ENCODE measurements at regions not wholly inside any gene's neighbourhood (a gene's known extent, or its start where the extent isn't known, plus 50 kb on each side); places are given as distances from the start of the nearest gene placed in this dataset.
"Not testable (repeated sequence)": the region's sequence is repeated elsewhere in the genome, so short reads cannot be mapped to it uniquely, and the experiment has no call there.

DNA sequence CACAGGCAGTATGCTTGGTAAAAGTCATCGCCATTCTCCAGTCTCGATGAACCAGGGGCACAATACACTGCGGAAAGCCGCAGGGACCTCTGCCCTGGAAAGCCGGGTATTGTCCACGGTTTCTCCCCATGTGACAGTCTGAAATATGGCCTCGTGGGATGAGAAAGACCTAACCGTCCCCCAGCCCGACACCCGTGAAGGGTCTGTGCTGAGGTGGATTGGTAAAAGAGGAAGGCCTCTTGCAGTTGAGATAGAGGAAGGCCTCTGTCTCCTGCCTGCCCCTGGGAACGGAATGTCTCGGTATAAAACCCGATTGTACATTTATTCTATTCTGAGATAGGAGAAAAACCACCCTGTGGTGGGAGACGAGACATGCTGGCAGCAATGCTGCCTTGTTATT is 149.1 kb downstream of the TMEM121 start:
- intact Hi-C loops (cut with DNase I); H3K9me3 ChIP-seq; H3K27me3 ChIP-seq; DNase-seq (ENCODE audit: low spot score in 2 of 2); H3K27ac ChIP-seq; H3K4me1 ChIP-seq; H3K36me3 ChIP-seq; H3K4me3 ChIP-seq: not testable (repeated sequence)

DNA sequence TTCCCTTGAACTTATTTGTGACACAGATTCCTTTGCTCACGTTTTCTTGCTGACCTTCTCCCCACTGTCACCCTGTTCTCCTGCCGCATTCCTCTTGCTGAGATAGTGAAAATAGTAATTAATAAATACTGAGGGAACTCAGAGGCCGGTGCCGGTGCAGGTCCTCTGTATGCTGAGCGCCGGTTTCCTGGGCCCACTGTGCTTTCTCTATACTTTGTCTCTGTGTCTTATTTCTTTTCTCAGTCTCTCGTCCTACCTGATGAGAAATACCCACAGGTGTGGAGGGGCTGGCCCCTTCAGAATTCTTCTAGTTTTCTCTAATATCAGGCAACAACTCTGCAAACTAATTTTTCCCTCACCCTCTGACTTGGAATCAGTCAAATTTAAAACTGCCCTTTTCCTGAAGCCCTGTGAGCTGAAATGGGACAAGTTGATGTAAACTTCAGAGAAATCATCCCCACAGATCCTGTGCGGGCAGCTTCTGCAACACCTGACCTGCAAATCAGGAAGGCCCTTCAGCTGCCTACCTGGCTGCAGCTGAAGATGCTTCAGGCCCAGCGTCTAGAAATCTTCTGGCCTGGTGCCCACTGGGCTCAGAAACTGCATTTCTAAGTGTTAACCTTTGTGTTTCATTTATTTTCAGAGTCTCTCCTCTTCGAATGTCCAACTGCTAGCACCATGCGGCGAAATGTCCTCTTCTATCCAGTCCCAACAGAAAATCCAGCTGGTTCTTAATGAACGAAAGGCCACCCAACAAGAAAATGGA is 149.7 kb downstream of the TMEM121 start:
- H3K36me3 ChIP-seq; intact Hi-C loops (cut with DNase I); H3K4me3 ChIP-seq; H3K9me3 ChIP-seq; H3K27ac ChIP-seq; H3K27me3 ChIP-seq; H3K4me1 ChIP-seq; DNase-seq (ENCODE audit: low spot score in 2 of 2): not testable (repeated sequence)

DNA sequence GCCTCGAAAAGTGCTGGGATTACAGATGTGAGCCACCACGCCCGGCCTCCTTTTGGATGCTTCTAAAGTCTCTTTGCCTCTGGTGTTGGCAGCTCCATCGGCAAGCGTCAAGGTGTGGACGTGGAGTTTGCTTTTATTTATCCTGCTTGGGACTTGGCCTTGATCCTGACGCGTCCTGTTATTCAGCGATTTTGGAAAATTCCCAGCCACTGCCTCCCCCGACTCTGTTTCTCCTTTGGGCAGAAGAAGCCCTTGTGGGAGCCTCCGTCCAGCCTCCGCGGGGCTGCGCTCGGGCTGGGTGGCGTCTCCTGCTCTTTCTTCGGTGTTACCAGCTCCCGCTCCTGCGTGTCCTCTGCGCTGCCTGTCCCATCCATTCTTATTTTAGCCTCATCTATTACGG is 151.7 kb downstream of the TMEM121 start:
- H3K36me3 ChIP-seq; H3K9me3 ChIP-seq; H3K4me1 ChIP-seq; H3K27ac ChIP-seq; H3K27me3 ChIP-seq; intact Hi-C loops (cut with DNase I); DNase-seq (ENCODE audit: low spot score in 2 of 2); H3K4me3 ChIP-seq: not testable (repeated sequence)

DNA sequence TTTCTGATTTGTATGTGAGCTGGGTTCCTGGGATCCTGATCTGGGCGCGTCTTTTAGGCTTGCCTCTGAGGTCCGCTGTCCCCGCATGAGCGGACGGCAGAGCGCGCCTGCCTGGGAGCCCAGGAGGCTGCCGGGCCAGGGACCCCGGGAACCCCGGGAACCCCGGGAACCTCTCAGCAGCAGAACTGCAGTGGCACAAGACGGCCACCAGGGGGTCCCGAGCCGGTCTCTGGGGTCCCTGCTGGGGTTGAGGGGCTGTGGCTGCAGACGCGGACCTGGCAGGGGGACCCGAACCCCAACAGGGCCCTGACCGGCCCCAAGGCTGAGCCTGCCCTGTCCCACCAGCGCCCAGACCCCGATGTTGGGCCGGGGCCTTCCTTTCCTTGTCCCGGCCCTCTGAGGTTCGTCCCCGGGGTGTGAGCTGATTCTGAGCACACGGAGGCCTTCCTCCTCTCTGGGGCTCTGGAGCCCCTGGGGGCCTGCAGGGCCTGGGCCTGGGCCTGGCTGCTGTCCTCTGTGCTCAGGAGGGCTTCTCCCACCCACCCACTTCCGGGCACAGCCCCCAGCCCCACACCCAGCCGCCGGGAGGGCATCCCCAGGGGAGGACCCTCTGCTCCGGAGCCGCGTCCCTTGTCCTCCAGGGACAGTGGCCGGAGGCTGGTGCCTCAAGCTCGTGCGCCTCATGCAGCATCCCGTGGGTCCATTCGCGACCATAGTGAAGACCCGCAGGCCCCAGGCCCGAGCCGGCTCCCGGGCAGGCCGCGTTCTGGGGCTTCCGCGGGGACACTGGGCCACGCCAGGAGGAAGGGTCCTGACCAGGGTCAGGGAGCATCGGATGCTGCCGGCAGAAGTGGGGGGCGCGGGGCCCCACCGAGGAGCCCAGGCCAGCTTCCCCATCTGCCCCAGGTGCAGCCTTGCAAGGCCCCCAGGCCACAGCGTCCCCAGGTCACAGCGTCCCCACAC is 152.9 kb downstream of the TMEM121 start:
- H3K27ac ChIP-seq; H3K4me3 ChIP-seq; intact Hi-C loops (cut with DNase I); H3K27me3 ChIP-seq; H3K4me1 ChIP-seq; H3K9me3 ChIP-seq; DNase-seq (ENCODE audit: low spot score in 2 of 2); H3K36me3 ChIP-seq: not testable (repeated sequence)

DNA sequence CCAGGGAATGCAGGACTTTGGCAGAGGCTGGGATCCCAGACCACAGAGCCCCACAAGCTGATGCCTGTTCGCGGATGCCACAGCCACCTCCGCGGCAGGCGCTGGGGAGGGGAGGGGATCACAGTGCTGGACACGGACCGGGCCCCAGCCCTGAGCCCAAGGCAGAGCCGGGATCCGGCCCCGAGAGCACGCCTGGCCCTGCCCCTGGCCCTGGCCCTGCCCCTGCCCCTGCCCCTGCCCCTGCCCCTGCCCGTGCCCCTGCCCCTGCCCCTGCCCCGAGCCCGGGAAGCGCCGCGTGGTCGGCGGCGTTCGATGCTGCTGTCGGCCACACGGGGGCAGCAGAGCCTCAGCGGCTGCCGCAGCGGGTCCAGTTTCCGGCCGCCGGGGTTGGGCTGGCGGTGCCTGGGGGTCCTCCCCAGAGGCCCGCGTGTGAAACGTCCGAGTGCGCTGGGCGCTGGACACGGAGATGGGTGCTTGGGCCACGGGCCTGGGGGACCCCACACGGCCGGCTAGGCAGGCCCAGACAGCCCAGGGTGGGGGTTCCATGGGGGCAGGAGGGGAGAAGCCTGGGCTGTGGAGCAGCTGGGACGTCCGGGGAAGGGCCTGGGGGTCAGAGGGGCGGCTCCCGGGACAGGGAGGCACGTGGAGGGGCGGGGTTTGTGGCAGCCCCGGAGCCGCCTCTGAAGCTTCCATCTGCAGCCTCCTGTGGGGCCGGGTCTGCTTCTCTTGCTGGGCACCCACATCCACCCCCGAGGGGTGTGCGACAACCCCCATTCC is 153.8 kb downstream of the TMEM121 start:
- H3K36me3 ChIP-seq; DNase-seq (ENCODE audit: low spot score in 2 of 2); intact Hi-C loops (cut with DNase I); H3K9me3 ChIP-seq; H3K27me3 ChIP-seq; H3K4me1 ChIP-seq; H3K27ac ChIP-seq: not testable (repeated sequence)
- peak overlapping the region in 1 of 2 donors; percentile 28 for H3K4me3 ChIP-seq

DNA sequence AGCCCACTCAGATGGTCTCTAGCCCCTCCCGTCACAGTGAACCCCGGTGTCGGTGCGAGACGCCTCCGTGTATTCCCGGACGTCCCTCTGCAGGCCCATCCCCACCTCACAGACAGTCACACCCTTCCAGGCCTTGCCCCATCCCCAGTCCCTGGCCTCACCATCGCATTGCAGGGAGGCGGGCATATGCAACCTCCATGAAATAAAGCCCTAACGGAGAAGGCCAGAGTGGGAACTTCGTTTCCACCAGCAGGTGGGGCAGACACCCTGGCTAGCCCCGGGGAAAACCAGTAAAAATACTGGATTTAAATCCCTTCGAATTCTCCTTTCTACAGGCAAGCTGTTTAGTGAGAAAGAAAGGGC is 154.3 kb downstream of the TMEM121 start:
- H3K27ac ChIP-seq; H3K9me3 ChIP-seq; H3K27me3 ChIP-seq; H3K4me1 ChIP-seq; intact Hi-C loops (cut with DNase I); H3K4me3 ChIP-seq; DNase-seq (ENCODE audit: low spot score in 2 of 2); H3K36me3 ChIP-seq: not testable (repeated sequence)

DNA sequence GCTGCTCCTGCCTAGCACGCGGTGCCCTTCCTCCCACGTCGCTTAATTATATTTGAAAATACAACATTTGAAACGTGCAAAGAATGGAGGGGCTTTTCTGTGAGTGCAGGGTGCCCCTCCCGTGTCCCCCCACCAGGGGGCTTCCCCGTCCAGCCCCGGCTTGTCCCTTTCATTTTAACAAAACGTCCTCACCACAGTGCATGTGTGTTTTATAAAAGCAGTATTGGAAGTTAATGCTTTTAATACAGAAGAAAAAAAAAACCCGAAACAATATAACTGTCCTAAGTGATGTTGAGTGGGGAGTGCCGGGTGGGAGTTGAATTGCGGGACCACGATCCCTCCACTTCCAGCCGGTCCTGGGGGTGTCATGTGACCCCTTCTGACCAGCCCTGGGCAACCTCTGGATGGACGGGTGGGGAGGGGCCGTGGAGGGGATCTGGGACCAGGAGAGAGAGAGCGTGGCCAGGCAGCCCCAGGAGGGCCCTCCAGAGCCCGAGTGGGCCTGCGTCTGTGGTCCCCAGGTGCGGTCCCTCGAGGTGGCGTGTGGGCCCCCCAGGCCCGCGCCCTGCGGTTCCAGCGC is 155.3 kb downstream of the TMEM121 start:
- H3K27ac ChIP-seq; H3K9me3 ChIP-seq; DNase-seq (ENCODE audit: low spot score in 2 of 2); H3K4me3 ChIP-seq; H3K27me3 ChIP-seq; H3K4me1 ChIP-seq; H3K36me3 ChIP-seq; intact Hi-C loops (cut with DNase I): not testable (repeated sequence)

DNA sequence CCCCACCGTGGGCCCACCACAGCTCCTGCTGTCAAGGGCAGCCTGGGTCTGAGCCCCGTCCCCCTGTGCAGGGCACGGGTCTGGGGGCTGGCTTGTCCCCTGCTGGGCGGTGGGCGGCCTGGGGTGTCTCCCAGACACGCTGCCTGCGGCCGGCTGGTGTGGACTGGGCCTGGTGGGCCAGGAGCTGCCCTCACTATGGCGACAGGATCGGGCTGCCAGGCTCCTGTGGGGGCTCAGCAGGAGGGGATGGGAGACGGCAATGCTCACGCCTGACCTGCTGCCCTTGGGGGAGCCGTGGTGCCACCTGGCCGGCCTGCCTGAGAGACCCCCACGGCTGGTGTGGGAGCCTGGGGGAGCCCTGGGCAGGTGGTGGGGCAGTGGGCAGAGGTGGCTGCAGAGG is 156.1 kb downstream of the TMEM121 start:
- H3K27ac ChIP-seq; H3K36me3 ChIP-seq; H3K4me1 ChIP-seq; DNase-seq (ENCODE audit: low spot score in 2 of 2); H3K27me3 ChIP-seq; H3K4me3 ChIP-seq; intact Hi-C loops (cut with DNase I); H3K9me3 ChIP-seq: not testable (repeated sequence)

DNA sequence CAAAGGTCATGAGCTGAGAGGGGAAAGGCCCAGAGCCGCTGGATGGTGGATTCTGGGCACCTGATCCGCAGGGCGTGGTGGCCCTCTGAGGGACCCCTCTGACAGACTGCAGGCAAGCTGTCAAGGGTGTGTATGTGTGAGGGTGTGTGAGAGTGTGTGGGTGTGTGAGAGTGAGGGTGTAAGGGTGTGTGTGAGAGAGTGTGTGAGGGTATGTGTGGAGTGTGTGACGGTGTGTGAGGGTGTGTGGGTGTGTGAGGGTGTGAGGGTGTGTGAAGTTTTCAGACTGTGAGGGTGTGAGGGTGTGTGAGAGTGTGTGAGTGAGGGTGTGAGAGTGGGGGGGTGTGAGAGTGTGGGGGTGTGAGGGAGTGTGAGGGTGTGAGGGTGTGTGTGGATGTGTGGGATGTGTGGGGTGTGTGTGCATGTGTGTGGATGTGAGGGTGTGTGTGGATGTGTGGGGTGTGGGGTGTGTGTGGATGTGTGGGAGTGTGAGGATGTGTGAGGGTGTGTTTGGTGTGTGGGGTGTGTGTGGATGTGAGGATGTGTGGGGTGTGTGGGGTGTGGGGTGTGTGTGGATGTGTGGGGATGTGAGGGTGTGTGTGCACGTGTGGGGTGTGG is 156.7 kb downstream of the TMEM121 start:
- Histone ChIP-seq H3K4me1 (no peaks in the 10 kb centered on the region), H3K27ac (no peak overlapping the region), H3K36me3 (no peaks in the 10 kb centered on the region), H3K9me3 (no peaks in the 10 kb centered on the region), H3K4me3 (no peak overlapping the region), H3K27me3 (no peaks in the 10 kb centered on the region)
- DNase-seq (ENCODE audit: low spot score in 2 of 2) = no peak
- intact Hi-C loops (cut with DNase I) = no loop called here
- TF ChIP-seq, protein P1, sequence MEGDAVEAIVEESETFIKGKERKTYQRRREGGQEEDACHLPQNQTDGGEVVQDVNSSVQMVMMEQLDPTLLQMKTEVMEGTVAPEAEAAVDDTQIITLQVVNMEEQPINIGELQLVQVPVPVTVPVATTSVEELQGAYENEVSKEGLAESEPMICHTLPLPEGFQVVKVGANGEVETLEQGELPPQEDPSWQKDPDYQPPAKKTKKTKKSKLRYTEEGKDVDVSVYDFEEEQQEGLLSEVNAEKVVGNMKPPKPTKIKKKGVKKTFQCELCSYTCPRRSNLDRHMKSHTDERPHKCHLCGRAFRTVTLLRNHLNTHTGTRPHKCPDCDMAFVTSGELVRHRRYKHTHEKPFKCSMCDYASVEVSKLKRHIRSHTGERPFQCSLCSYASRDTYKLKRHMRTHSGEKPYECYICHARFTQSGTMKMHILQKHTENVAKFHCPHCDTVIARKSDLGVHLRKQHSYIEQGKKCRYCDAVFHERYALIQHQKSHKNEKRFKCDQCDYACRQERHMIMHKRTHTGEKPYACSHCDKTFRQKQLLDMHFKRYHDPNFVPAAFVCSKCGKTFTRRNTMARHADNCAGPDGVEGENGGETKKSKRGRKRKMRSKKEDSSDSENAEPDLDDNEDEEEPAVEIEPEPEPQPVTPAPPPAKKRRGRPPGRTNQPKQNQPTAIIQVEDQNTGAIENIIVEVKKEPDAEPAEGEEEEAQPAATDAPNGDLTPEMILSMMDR (IDR thresholded peaks at IDR 0.05) = no peak

DNA sequence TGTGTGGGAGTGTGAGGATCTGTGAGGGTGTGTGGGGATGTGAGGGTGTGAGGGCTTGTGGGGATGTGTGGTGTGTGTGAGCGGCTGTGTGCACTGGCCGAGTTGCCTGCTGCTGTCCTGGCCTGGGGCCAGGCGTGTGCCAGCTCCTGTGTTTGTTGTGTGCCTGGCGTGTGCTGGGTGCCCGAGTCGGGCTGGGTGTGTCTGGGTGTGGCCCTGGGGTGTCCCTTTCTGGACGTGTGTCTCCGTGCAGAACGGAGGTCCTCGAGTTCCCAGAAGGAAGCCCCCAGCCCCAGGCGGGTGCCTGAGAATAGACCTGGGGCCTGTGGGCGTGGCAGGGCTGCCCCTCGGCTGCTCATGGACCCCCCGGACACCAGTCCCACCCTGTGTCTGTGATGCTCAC is 157.7 kb downstream of the TMEM121 start:
- intact Hi-C loops (cut with DNase I); H3K27ac ChIP-seq; H3K27me3 ChIP-seq; H3K4me1 ChIP-seq; H3K4me3 ChIP-seq; H3K9me3 ChIP-seq; H3K36me3 ChIP-seq: not testable (repeated sequence)
- DNase-seq (ENCODE audit: low spot score in 2 of 2) = peak in 1 of 2 donors; percentile 21

DNA sequence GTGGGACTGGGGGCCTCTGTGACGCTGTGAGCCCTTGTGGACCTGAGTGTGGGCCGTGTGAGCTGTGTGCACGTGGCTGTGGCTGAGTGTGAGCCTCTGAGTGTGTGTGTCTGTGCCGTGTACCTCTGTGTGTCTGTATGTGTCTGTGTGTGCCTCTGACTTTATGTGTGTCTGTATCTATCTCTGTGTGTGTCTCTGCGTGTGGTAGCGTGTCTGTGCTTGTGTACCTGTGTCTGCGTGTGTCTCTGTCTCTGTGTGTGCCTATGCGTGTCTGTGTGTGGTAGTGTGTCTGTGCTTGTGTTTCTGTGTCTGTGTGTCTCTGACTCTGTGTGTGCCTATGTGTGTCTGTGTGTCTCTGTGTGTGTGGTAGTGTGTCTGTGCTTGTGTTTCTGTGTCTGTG is 158.2 kb downstream of the TMEM121 start:
- H3K9me3 ChIP-seq; H3K27me3 ChIP-seq; H3K36me3 ChIP-seq; H3K4me3 ChIP-seq; intact Hi-C loops (cut with DNase I); H3K4me1 ChIP-seq; H3K27ac ChIP-seq: not testable (repeated sequence)
- DNase-seq (ENCODE audit: low spot score in 2 of 2) = peak in 1 of 2 donors; percentile 50

All from ascending aorta (tissue), 2 donors.